ENCODE measurements at regions not wholly inside any gene's neighbourhood (a gene's known extent, or its start where the extent isn't known, plus 50 kb on each side); places are given as distances from the start of the nearest gene placed in this dataset.

GRCh38 chr20:52056203-52057062 is 135.1 kb downstream of the ZFP64 start:
- Histone ChIP-seq H3K27me3 (no peaks in the 10 kb centered on the region), H3K4me1 (no peaks in the 10 kb centered on the region), H3K4me3 (no peak overlapping the region), H3K36me3 (replicated peaks in 1 of 2; ENCODE audit: insufficient read depth in 1 of 2, low read depth in 2 of 2) (no peaks in the 10 kb centered on the region), H3K9me3 (peaks cover 0 to 12% (median 0%) of the 10 kb centered on the region in 3 donors), H3K27ac (no peak overlapping the region)
- ATAC-seq (no peak), DNase-seq (no peak)
- intact Hi-C loops (cut with DNase I), result no loop called here
- TF ChIP-seq CTCF (IDR thresholded peaks at IDR 0.05), result no peak
- TF ChIP-seq POLR2A (IDR thresholded peaks at IDR 0.05), result no peak

GRCh38 chr20:52054123-52054522 is 137.5 kb downstream of the ZFP64 start:
- no peak overlapping the region for H3K27ac ChIP-seq
- H3K27me3 ChIP-seq, result no peaks in the 10 kb centered on the region
- 90 to 96% methylated on average over 5 of the region's 5 CpGs for whole genome bisulfite sequencing, 2 donors
- H3K4me1 ChIP-seq, result no peaks in the 10 kb centered on the region
- DNase-seq (no peak), ATAC-seq (no peak)
- intact Hi-C loops (cut with DNase I), result no loop called here
- no peak overlapping the region for H3K4me3 ChIP-seq
- H3K36me3 ChIP-seq (replicated peaks in 1 of 2; ENCODE audit: insufficient read depth in 1 of 2, low read depth in 2 of 2), result no peaks in the 10 kb centered on the region
- no peak for TF ChIP-seq CTCF (IDR thresholded peaks at IDR 0.05)
- no peak for TF ChIP-seq POLR2A (IDR thresholded peaks at IDR 0.05)
- H3K9me3 ChIP-seq, result peaks cover 0 to 12% (median 0%) of the 10 kb centered on the region in 3 donors

- no peaks in the 10 kb centered on the region for H3K9me3 ChIP-seq
- DNase-seq (no peak), ATAC-seq (no peak)
- WGBS, 2 donors, result 55 to 57% methylated on average over 5 to 7 of the region's 7 CpGs
- H3K27me3 ChIP-seq, result no peaks in the 10 kb centered on the region
- H3K4me3 ChIP-seq, result no peak overlapping the region
- no peaks in the 10 kb centered on the region for H3K36me3 ChIP-seq (replicated peaks in 1 of 2; ENCODE audit: insufficient read depth in 1 of 2, low read depth in 2 of 2)
- intact Hi-C loops (cut with DNase I), result no loop called here
- TF ChIP-seq POLR2A (IDR thresholded peaks at IDR 0.05), result no peak
- no peak for TF ChIP-seq CTCF (IDR thresholded peaks at IDR 0.05)
- no peaks in the 10 kb centered on the region for H3K4me1 ChIP-seq
- H3K27ac ChIP-seq, result no peak overlapping the region
Observed at GRCh38 chr20:52049001-52049731, 142.4 kb downstream of the ZFP64 start.

GRCh38 chr20:52047811-52048764 is 143.5 kb downstream of the ZFP64 start:
- ATAC-seq (no peak), DNase-seq (no peak)
- H3K9me3 ChIP-seq, result no peaks in the 10 kb centered on the region
- 44 to 52% methylated on average over 19 of the region's 19 CpGs for WGBS, 2 donors
- no peak for TF ChIP-seq CTCF (IDR thresholded peaks at IDR 0.05)
- H3K4me1 ChIP-seq, result no peaks in the 10 kb centered on the region
- H3K27me3 ChIP-seq, result no peaks in the 10 kb centered on the region
- no peak overlapping the region for H3K4me3 ChIP-seq
- intact Hi-C loops (cut with DNase I), result no loop called here
- H3K36me3 ChIP-seq (replicated peaks in 1 of 2; ENCODE audit: insufficient read depth in 1 of 2, low read depth in 2 of 2), result no peaks in the 10 kb centered on the region
- no peak overlapping the region for H3K27ac ChIP-seq

Measured in body of pancreas (tissue), 4 donors.